ENCODE measurements at regions not wholly inside any gene's neighbourhood (a gene's known extent, or its start where the extent isn't known, plus 50 kb on each side); places are given as distances from the start of the nearest gene placed in this dataset.
A peak's percentile ranks its signal among the peaks of the same experiment; 100 is the strongest.

DNA sequence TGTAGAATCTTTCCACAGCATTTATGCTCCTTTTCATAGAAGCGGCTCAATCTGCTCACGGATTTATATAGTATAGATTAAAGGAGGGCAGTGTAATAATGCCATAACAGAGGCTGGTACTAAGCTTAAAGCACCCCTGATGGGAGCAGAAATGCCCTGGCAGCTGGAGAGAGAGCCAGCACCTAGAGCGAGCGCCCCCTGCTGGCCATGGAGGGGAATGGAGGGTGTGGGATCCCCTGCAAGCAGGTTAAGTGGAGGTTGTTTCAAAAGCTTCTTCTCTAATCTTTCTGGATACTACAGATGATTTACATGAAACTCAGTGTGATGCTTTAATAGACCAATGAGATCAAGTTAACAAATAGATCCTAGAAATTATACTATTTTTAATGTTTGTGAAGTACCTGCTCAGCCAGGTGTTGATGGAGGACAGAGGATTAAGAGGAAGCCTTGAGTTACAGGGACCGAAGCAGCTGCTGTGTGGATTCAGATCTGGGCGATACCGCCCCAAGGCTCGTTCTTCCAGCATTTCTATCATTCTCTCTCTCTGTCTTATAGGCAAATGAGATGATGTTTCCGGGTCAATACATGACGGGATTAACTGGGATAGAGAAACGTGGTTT lies 1519.3 kb upstream of the TMEM132C start:
- Histone ChIP-seq H3K18ac (ENCODE audit: extremely low read depth, low read length) (no peak overlapping the region), H3K27me3 (replicated peaks in 1 of 4; ENCODE audit: control insufficient read depth in 3 of 4, extremely low read depth in 1 of 4, insufficient read depth in 3 of 4, low read length in 3 of 4) (no peaks in the 10 kb centered on the region), H3K23ac (ENCODE audit: insufficient read length) (no peak overlapping the region), H2AK5ac (ENCODE audit: low read depth, low read length) (no peak overlapping the region), H3K79me1 (ENCODE audit: low read depth, low read length) (no peaks in the 10 kb centered on the region), H4K5ac (ENCODE audit: insufficient read length, low read depth, low read length) (no peak overlapping the region), H3K9me3 (ENCODE audit: insufficient read depth in 2 of 2, low read depth in 1 of 2, low read length in 1 of 2) (no peaks in the 10 kb centered on the region), H3K56ac (replicated peaks; ENCODE audit: insufficient read length, low read depth, low read length) (no peak overlapping the region), H3K9ac (replicated peaks in 1 of 4; ENCODE audit: extremely low read depth in 1 of 4, low read depth in 3 of 4, low read length in 3 of 4) (no peak overlapping the region), H3K79me2 (ENCODE audit: control insufficient read depth in 1 of 2, insufficient read depth in 2 of 2, low read length in 2 of 2) (no peaks in the 10 kb centered on the region), H2BK12ac (ENCODE audit: low read depth, low read length) (no peak overlapping the region), H4K91ac (replicated peaks; ENCODE audit: insufficient read length, low read length) (no peak overlapping the region), H4K8ac (ENCODE audit: extremely low read depth, insufficient read depth, low read length) (no peak overlapping the region), H3K4me2 (ENCODE audit: insufficient read depth in 1 of 2, low read depth in 2 of 2, low read length in 2 of 2) (no peak overlapping the region), H3K27ac (ENCODE audit: low read depth, low read length) (no peak overlapping the region), H4K20me1 (replicated peaks in 1 of 2; ENCODE audit: control insufficient read depth in 1 of 2, insufficient read depth in 2 of 2, low read length in 2 of 2) (no peaks in the 10 kb centered on the region), H3K14ac (ENCODE audit: insufficient read length) (no peak overlapping the region), H2BK15ac (ENCODE audit: low read length) (no peak overlapping the region), H3K4ac (replicated peaks; ENCODE audit: insufficient read length, low read depth, low read length) (no peak overlapping the region), H3K4me1 (replicated peaks in 1 of 4; ENCODE audit: control insufficient read depth in 3 of 4, insufficient read depth in 4 of 4, low read length in 3 of 4) (no peaks in the 10 kb centered on the region), H3K23me2 (ENCODE audit: low read depth, low read length) (no peaks in the 10 kb centered on the region), H3K4me3 (ENCODE audit: extremely low read depth in 1 of 4, insufficient read depth in 2 of 4, low read depth in 3 of 4, low read length in 4 of 4) (no peak overlapping the region), H3K36me3 (ENCODE audit: control insufficient read depth in 2 of 4, insufficient read depth in 4 of 4, low read length in 3 of 4) (no peaks in the 10 kb centered on the region), H2BK20ac (ENCODE audit: low read length) (no peak overlapping the region), H2AFZ (ENCODE audit: low read length) (no peak overlapping the region), H2BK120ac (replicated peaks; ENCODE audit: low read depth, low read length) (no peak overlapping the region), H2BK5ac (ENCODE audit: low read depth, low read length) (no peak overlapping the region)
- WGBS, 2 experiments (ENCODE audit: extremely low coverage in 1 of 2, insufficient coverage in 1 of 2, insufficient read length in 1 of 2, insufficient replicate concordance in 2 of 2, low coverage in 1 of 2, low lambda C conversion rate in 2 of 2, missing lambda C conversion rate in 1 of 2): 59% methylated on average over 11 of the region's 11 CpGs; no CpG with 5 or more reads in 1 of the 2 experiments
- TF ChIP-seq CHD2 (IDR thresholded peaks at IDR 0.05; ENCODE audit: low read length) (no peak), ASH2L (IDR thresholded peaks at IDR 0.05; ENCODE audit: low read length) (no peak), SIN3A (conservative IDR thresholded peaks at IDR 0.05 in 1 of 2, IDR thresholded peaks at IDR 0.05 in 1 of 2; ENCODE audit: low read depth in 1 of 2, low read length in 2 of 2) (no peak), RAD21 (IDR thresholded peaks at IDR 0.05 in 1 of 2, conservative IDR thresholded peaks at IDR 0.05 in 1 of 2; ENCODE audit: low read depth in 2 of 2, low read length in 2 of 2) (peak; percentile 69 to 78), KDM4A (IDR thresholded peaks at IDR 0.05; ENCODE audit: low read depth, low read length, severe bottlenecking) (no peak), RFX5 (IDR thresholded peaks at IDR 0.05; ENCODE audit: borderline replicate concordance, low read depth, low read length) (no peak), POLR2AphosphoS5 (IDR thresholded peaks at IDR 0.05; ENCODE audit: low read depth, low read length) (no peak), CTCF (IDR thresholded peaks at IDR 0.05; ENCODE audit: control extremely low read depth in 1 of 3, insufficient read depth in 1 of 3, low read depth in 1 of 3, low read length in 3 of 3) (peak; percentile 81 to 90 (median 90)), MAX (IDR thresholded peaks at IDR 0.05) (no peak)
- peak; percentile 62 for FAIRE-seq
- CTCF ChIA-PET (ENCODE audit: partially characterized antibody): interaction anchor here (0.6 to 4.7 kb wide), 51 partner anchors 10 to 1245 kb away, joined by 3 to 59 read pairs (median 4); no protein-coding TSS in a partner anchor
- peak in 1 of 2 experiments; percentile 87 for DNase-seq (ENCODE audit: low read depth in 1 of 2, low spot score in 2 of 2)
- POLR2A ChIA-PET (ENCODE audit: partially characterized antibody): no interaction called here
